GM12878 (cell line): ENCODE measurements at regions not wholly inside any gene's neighbourhood (a gene's known extent, or its start where the extent isn't known, plus 50 kb on each side); places are given as distances from the start of the nearest gene placed in this dataset.

Experiments
- CTCF ChIP-seq, 3 experiments: IDR thresholded peaks in 2 of 3; conservative IDR thresholded peaks in 1 of 3; 2 replicates each; pipeline ENCODE4 v1.5.1; 2011; ENCODE audit warnings: low read depth in 3 of 3, low read length in 3 of 3, mild to moderate bottlenecking in 3 of 3, control low read depth in 2 of 3, moderate library complexity in 2 of 3, inconsistent platforms in 1 of 3, mixed read lengths in 1 of 3; ENCODE audit not compliant: control insufficient read depth in 2 of 3, insufficient read depth in 1 of 3; ENCODE audit errors: extremely low read depth in 1 of 3
- KLF5 ChIP-seq: fragments of 450-650 bp; IDR thresholded peaks from 2 replicates; pipeline ENCODE4 v1.6.1; 2014; ENCODE audit warnings: mild to moderate bottlenecking; ENCODE audit not compliant: partially characterized antibody
- PKNOX1 ChIP-seq: fragments of 450-650 bp; IDR thresholded peaks from 2 replicates; pipeline ENCODE4 v1.6.1; 2016; ENCODE audit warnings: mild to moderate bottlenecking
- POLR2A ChIP-seq: IDR thresholded peaks from 2 replicates; pipeline ENCODE4 v1.6.1; 2011; ENCODE audit warnings: low read depth, mild to moderate bottlenecking, low read length
- REST ChIP-seq: IDR thresholded peaks from 2 replicates; pipeline ENCODE4 v1.6.1; 2012; ENCODE audit warnings: mild to moderate bottlenecking, low read depth, low read length
- RUNX3 ChIP-seq: IDR thresholded peaks from 2 replicates; pipeline ENCODE4 v1.6.1; 2012; ENCODE audit warnings: low read length, inconsistent platforms
- ZNF274 ChIP-seq: IDR thresholded peaks from one replicate; pipeline ENCODE4 v1.8.0; 2011; ENCODE audit not compliant: insufficient read length, insufficient read depth

- TF ChIP-seq PKNOX1 (no peak), RUNX3 (no peak), CTCF (IDR thresholded peaks at IDR 0.05 in 2 of 3, conservative IDR thresholded peaks at IDR 0.05 in 1 of 3; ENCODE audit: control insufficient read depth in 2 of 3, extremely low read depth in 1 of 3, insufficient read depth in 1 of 3, low read depth in 3 of 3, low read length in 3 of 3) (no peak), KLF5 (no peak), REST (no peak), ZNF274 (no peak), POLR2A (no peak)
Measured at GRCh38 chr1:43068911-43069310, 103.2 kb downstream of the EBNA1BP2 start.
